ENCODE measurements at regions not wholly inside any gene's neighbourhood (a gene's known extent, or its start where the extent isn't known, plus 50 kb on each side); places are given as distances from the start of the nearest gene placed in this dataset.
"Not testable (repeated sequence)": the region's sequence is repeated elsewhere in the genome, so short reads cannot be mapped to it uniquely, and the experiment has no call there.

GRCh38 chr6:78383968-78384367 lies 483.4 kb upstream of the IRAK1BP1 start:
- H3K4me2 ChIP-seq, result no peak overlapping the region
- no peak for TF ChIP-seq RXRA (IDR thresholded peaks at IDR 0.05; ENCODE audit: borderline replicate concordance, low read depth)
- TF ChIP-seq SIN3A (IDR thresholded peaks at IDR 0.05; ENCODE audit: borderline replicate concordance, low read depth, low read length), result no peak
- TF ChIP-seq RAD21 (IDR thresholded peaks at IDR 0.05; ENCODE audit: low read length), result no peak
- TF ChIP-seq TEAD4 (IDR thresholded peaks at IDR 0.05; ENCODE audit: borderline replicate concordance, insufficient read depth), result no peak
- no peak for TF ChIP-seq EP300 (IDR thresholded peaks at IDR 0.05; ENCODE audit: borderline replicate concordance in 1 of 2, low read depth in 1 of 2, low read length in 1 of 2)
- TF ChIP-seq, protein P1, sequence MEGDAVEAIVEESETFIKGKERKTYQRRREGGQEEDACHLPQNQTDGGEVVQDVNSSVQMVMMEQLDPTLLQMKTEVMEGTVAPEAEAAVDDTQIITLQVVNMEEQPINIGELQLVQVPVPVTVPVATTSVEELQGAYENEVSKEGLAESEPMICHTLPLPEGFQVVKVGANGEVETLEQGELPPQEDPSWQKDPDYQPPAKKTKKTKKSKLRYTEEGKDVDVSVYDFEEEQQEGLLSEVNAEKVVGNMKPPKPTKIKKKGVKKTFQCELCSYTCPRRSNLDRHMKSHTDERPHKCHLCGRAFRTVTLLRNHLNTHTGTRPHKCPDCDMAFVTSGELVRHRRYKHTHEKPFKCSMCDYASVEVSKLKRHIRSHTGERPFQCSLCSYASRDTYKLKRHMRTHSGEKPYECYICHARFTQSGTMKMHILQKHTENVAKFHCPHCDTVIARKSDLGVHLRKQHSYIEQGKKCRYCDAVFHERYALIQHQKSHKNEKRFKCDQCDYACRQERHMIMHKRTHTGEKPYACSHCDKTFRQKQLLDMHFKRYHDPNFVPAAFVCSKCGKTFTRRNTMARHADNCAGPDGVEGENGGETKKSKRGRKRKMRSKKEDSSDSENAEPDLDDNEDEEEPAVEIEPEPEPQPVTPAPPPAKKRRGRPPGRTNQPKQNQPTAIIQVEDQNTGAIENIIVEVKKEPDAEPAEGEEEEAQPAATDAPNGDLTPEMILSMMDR (IDR thresholded peaks at IDR 0.05), result no peak
- TF ChIP-seq MXI1 (IDR thresholded peaks at IDR 0.05; ENCODE audit: low read depth, low read length), result no peak
- no peaks in the 10 kb centered on the region for H3K9me2 ChIP-seq
- WGBS (ENCODE audit: low lambda C conversion rate), result 19% methylated on average over 2 of the region's 2 CpGs
- DNase-seq, result no peak
- H3K79me2 ChIP-seq (ENCODE audit: insufficient read depth), result no peaks in the 10 kb centered on the region
- no peak overlapping the region for H3K4me3 ChIP-seq (ENCODE audit: low read depth in 2 of 2, low read length in 1 of 2)
- no peaks in the 10 kb centered on the region for H3K9me3 ChIP-seq
- no peak overlapping the region for H3K27ac ChIP-seq (ENCODE audit: low read depth in 2 of 2, low read length in 1 of 2)
- H3K4me1 ChIP-seq (ENCODE audit: control insufficient read depth in 1 of 2, insufficient read depth in 2 of 2, low read depth in 1 of 2, low read length in 1 of 2), result no peaks in the 10 kb centered on the region
- CTCF ChIA-PET, result interaction anchor here (1.0 kb wide), 1 partner anchor 133 kb away, joined by 3 read pairs; no protein-coding TSS in a partner anchor
- POLR2A ChIA-PET, result no interaction called here
- no peaks in the 10 kb centered on the region for H3K27me3 ChIP-seq (ENCODE audit: insufficient read depth)
- H3F3A ChIP-seq (replicated peaks; ENCODE audit: insufficient read depth), result no peaks in the 10 kb centered on the region
- H2AFZ ChIP-seq (ENCODE audit: low read depth), result no peak overlapping the region
- H4K20me1 ChIP-seq (ENCODE audit: insufficient read depth), result no peaks in the 10 kb centered on the region
- no peaks in the 10 kb centered on the region for H3K36me3 ChIP-seq (replicated peaks in 1 of 2; ENCODE audit: control insufficient read depth in 1 of 2, insufficient read depth in 2 of 2, low read length in 1 of 2)
- H3K9ac ChIP-seq, result no peak overlapping the region

DNA sequence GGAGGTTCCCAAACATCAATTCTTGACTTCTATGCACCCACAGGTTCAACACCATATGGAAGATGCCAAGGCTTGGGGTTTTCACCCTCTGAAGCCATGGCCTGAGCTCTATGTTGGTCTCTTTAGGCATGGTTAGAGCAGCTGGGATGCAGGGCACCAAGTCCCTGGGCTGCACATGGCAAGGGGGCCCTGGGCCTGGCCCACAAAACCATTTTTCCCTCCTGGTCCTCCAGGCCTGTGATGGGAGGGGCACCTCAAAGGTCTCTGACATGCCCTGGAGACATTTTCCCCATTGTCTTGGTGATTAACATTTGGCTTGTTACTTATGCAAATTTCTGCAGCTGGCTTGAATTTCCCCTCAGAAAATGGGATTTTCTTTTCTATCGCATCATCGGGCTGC lies 480.5 kb upstream of the IRAK1BP1 start:
- H3K4me1 ChIP-seq (ENCODE audit: control insufficient read depth in 1 of 2, insufficient read depth in 2 of 2, low read depth in 1 of 2, low read length in 1 of 2); H3K4me3 ChIP-seq (ENCODE audit: low read depth in 2 of 2, low read length in 1 of 2); H3K36me3 ChIP-seq (replicated peaks in 1 of 2; ENCODE audit: control insufficient read depth in 1 of 2, insufficient read depth in 2 of 2, low read length in 1 of 2); H3K9me2 ChIP-seq; H3K79me2 ChIP-seq (ENCODE audit: insufficient read depth); H3K27me3 ChIP-seq (ENCODE audit: insufficient read depth); H3K27ac ChIP-seq (ENCODE audit: low read depth in 2 of 2, low read length in 1 of 2); H3F3A ChIP-seq (replicated peaks; ENCODE audit: insufficient read depth); H3K4me2 ChIP-seq; H3K9me3 ChIP-seq; H2AFZ ChIP-seq (ENCODE audit: low read depth); H3K9ac ChIP-seq; POLR2A ChIA-PET; H4K20me1 ChIP-seq (ENCODE audit: insufficient read depth); DNase-seq: not testable (repeated sequence)
- WGBS (ENCODE audit: low lambda C conversion rate), result 76% methylated on average over 2 of the region's 2 CpGs
- CTCF ChIA-PET, result interaction anchor here (0.9 kb wide), 1 partner anchor 21 kb away, joined by 3 read pairs; no protein-coding TSS in a partner anchor

- Histone ChIP-seq H3K36me3 (replicated peaks in 1 of 2; ENCODE audit: control insufficient read depth in 1 of 2, insufficient read depth in 2 of 2, low read length in 1 of 2) (no peaks in the 10 kb centered on the region), H2AFZ (ENCODE audit: low read depth) (no peak overlapping the region), H3K27ac (ENCODE audit: low read depth in 2 of 2, low read length in 1 of 2) (no peak overlapping the region), H4K20me1 (ENCODE audit: insufficient read depth) (no peaks in the 10 kb centered on the region), H3K4me1 (ENCODE audit: control insufficient read depth in 1 of 2, insufficient read depth in 2 of 2, low read depth in 1 of 2, low read length in 1 of 2) (no peaks in the 10 kb centered on the region), H3K79me2 (ENCODE audit: insufficient read depth) (no peaks in the 10 kb centered on the region), H3K9ac (no peak overlapping the region), H3K4me3 (ENCODE audit: low read depth in 2 of 2, low read length in 1 of 2) (no peak overlapping the region), H3K9me2 (no peaks in the 10 kb centered on the region), H3K27me3 (ENCODE audit: insufficient read depth) (no peaks in the 10 kb centered on the region), H3F3A (replicated peaks; ENCODE audit: insufficient read depth) (no peaks in the 10 kb centered on the region), H3K4me2 (no peak overlapping the region), H3K9me3 (0 out of 2 replicates have a peak, but pooled peaks cover 5% of the 10 kb centered on the region)
- POLR2A ChIA-PET, result no interaction called here
- WGBS (ENCODE audit: low lambda C conversion rate), result 27% methylated on average over 1 of the region's 1 CpG
- TF ChIP-seq MEF2A (IDR thresholded peaks at IDR 0.05; ENCODE audit: borderline replicate concordance, low read depth) (no peak), RCOR1 (IDR thresholded peaks at IDR 0.05; ENCODE audit: low read length) (no peak), RXRA (IDR thresholded peaks at IDR 0.05; ENCODE audit: borderline replicate concordance, low read depth) (no peak)
- CTCF ChIA-PET, result no interaction called here
- DNase-seq, result no peak
These were observed 477.3 kb upstream of the IRAK1BP1 start for GRCh38 chr6:78390066-78390465.
